ENCODE measurements at regions not wholly inside any gene's neighbourhood (a gene's known extent, or its start where the extent isn't known, plus 50 kb on each side); places are given as distances from the start of the nearest gene placed in this dataset.

- DNase-seq: peak; percentile 92
Observed at GRCh38 chr14:78074561-78074960, 95.6 kb upstream of the NRXN3 start.

GRCh38 chr14:78075033-78075432 lies 95.1 kb upstream of the NRXN3 start:
- DNase-seq: no peak

GRCh38 chr14:78075555-78076277 lies 94.5 kb upstream of the NRXN3 start:
- peak; percentile 40 for DNase-seq

GRCh38 chr14:78081245-78081644 lies 88.9 kb upstream of the NRXN3 start:
- no peak for DNase-seq

GRCh38 chr14:78083837-78084236 lies 86.3 kb upstream of the NRXN3 start:
- no peak for DNase-seq

GRCh38 chr14:78086342-78086741 lies 83.8 kb upstream of the NRXN3 start:
- no peak for DNase-seq

- peak; percentile 89 for DNase-seq
Observed at GRCh38 chr14:78088916-78089315, 81.3 kb upstream of the NRXN3 start.

- DNase-seq: no peak
Observed at GRCh38 chr14:78090864-78091263, 79.3 kb upstream of the NRXN3 start.

GRCh38 chr14:78091361-78091760 lies 78.8 kb upstream of the NRXN3 start:
- DNase-seq: no peak

- DNase-seq: no peak
Observed at GRCh38 chr14:78092040-78092439, 78.1 kb upstream of the NRXN3 start.

- DNase-seq: peak; percentile 48
Observed at GRCh38 chr14:78103271-78103670, 66.9 kb upstream of the NRXN3 start.

GRCh38 chr14:78104160-78104559 lies 66.0 kb upstream of the NRXN3 start:
- DNase-seq: no peak

GRCh38 chr14:78104655-78105054 lies 65.5 kb upstream of the NRXN3 start:
- no peak for DNase-seq

GRCh38 chr14:78106381-78106780 lies 63.8 kb upstream of the NRXN3 start:
- DNase-seq: no peak

GRCh38 chr14:78107166-78107565 lies 63.0 kb upstream of the NRXN3 start:
- DNase-seq: no peak

- no peak for DNase-seq
Observed at GRCh38 chr14:78119440-78119839, 50.7 kb upstream of the NRXN3 start.

All from tongue (tissue), 1 donor.